HCT116 (cell line): ENCODE measurements at regions not wholly inside any gene's neighbourhood (a gene's known extent, or its start where the extent isn't known, plus 50 kb on each side); places are given as distances from the start of the nearest gene placed in this dataset.

Experiments
- ATAC-seq: fragments of 200-7000 bp; cut with Tn5 transposase; 2 replicates; pipeline ENCODE4 v1.9.1; 2020; ENCODE audit warnings: mild to moderate bottlenecking, moderate library complexity
- BruUV-seq: library from RNA; stranded (reverse); fragments of 400-500 nt; replicated peaks from 2 replicates; lab custom pipeline; 2021; lab: Mats Ljungman, UMichigan
- CTCF ChIA-PET: fragments of 300-600 bp; sonication (Branson Sonifier 250); formaldehyde crosslinking; loops from one replicate; lab custom pipeline; 2021; ENCODE audit warnings: antibody characterized with exemption; lab: Charles Lee
- POLR2A ChIA-PET: fragments of 300-600, 350-600 bp; sonication (Branson Sonifier 250); formaldehyde crosslinking; loops from one replicate; lab custom pipeline; 2021; ENCODE audit warnings: antibody characterized with exemption; lab: Charles Lee
- RAD21 ChIA-PET, 2 experiments: fragments of 300-600 bp; sonication (Branson Sonifier 250); formaldehyde crosslinking; loops; one replicate each; lab custom pipeline; 2023; ENCODE audit warnings: low total read pairs in 2 of 2; ENCODE audit not compliant: uncharacterized antibody in 2 of 2, unreplicated experiment in 2 of 2, low non-redundant PET in 1 of 2; lab: Charles Lee
- DNase-seq: peaks from one replicate; pipeline ENCODE4 v3.0.0-alpha.2; 2010; ENCODE audit warnings: low read depth, low spot score
- H2AFZ ChIP-seq: fragments of 200-600 bp; shearing (Covaris generic), sonication (generic); 2 replicates; pipeline ENCODE4 v1.6.1; 2017; ENCODE audit warnings: low read depth, mixed run types, mixed read lengths, antibody characterized with exemption, low read length; ENCODE audit not compliant: poor library complexity, severe bottlenecking
- H3K27ac ChIP-seq: 2 replicates; pipeline ENCODE4 v1.5.1; 2012; ENCODE audit warnings: low read depth, low read length
- H3K27me3 ChIP-seq: fragments of 200-600 bp; sonication (generic); 2 replicates; pipeline ENCODE4 v1.6.1; 2016; ENCODE audit warnings: mixed run types, low read length, mixed read lengths; ENCODE audit not compliant: insufficient read depth
- H3K36me3 ChIP-seq, 2 experiments: fragments of 200-500 bp in 1 of 2; fragments of 200-600 bp in 1 of 2; sonication (Bioruptor generic) in 1 of 2; sonication (generic) in 1 of 2; 2 replicates each; pipeline versions ENCODE4 v1.5.1 to v1.6.1; 2014 to 2016; ENCODE audit warnings: low read length in 2 of 2, inconsistent platforms in 1 of 2, mixed read lengths in 1 of 2, mixed run types in 1 of 2; ENCODE audit not compliant: insufficient read depth in 2 of 2, control insufficient read depth in 1 of 2
- H3K4me1 ChIP-seq, 2 experiments: fragments of 200-600 bp in 1 of 2; sonication (generic) in 1 of 2; 2 replicates each; pipeline versions ENCODE4 v1.5.1 to v1.6.1; 2012 to 2017; ENCODE audit warnings: low read length in 2 of 2, inconsistent platforms in 1 of 2, mild to moderate bottlenecking in 1 of 2, mixed read lengths in 1 of 2, mixed run types in 1 of 2, moderate library complexity in 1 of 2; ENCODE audit not compliant: insufficient read depth in 2 of 2, control insufficient read depth in 1 of 2
- H3K4me2 ChIP-seq: fragments of 200-600 bp; sonication (generic); 2 replicates; pipeline ENCODE4 v1.6.1; 2017; ENCODE audit warnings: mixed run types, low read length, mixed read lengths
- H3K4me3 ChIP-seq, 2 experiments: fragments of 200-600 bp in 1 of 2; sonication (generic) in 1 of 2; replicated peaks in 1 of 2; 2 replicates each; pipeline ENCODE4 v1.5.1; 2011 to 2016; ENCODE audit warnings: low read length in 2 of 2, control low read depth in 1 of 2, low read depth in 1 of 2, mild to moderate bottlenecking in 1 of 2, mixed read lengths in 1 of 2, mixed run types in 1 of 2
- H3K79me2 ChIP-seq: fragments of 200-600 bp; sonication (generic); 2 replicates; pipeline ENCODE4 v1.6.1; 2017; ENCODE audit warnings: mild to moderate bottlenecking, mixed run types, low read length, moderate library complexity, mixed read lengths; ENCODE audit not compliant: insufficient read depth
- H3K9ac ChIP-seq: fragments of 200-600 bp; sonication (generic); 2 replicates; pipeline ENCODE4 v1.6.1; 2016; ENCODE audit warnings: low read length, mixed read lengths
- H3K9me2 ChIP-seq: fragments of 200-600 bp; sonication (generic), shearing (Covaris generic); 2 replicates; pipeline ENCODE4 v1.6.1; 2017; ENCODE audit warnings: mixed run types, mild to moderate bottlenecking, moderate library complexity; ENCODE audit not compliant: insufficient read depth
- H3K9me3 ChIP-seq, 2 experiments: fragments of 200-500 bp in 1 of 2; fragments of 200-600 bp in 1 of 2; sonication (Bioruptor generic) in 1 of 2; sonication (generic) in 1 of 2; 2 replicates each; pipeline ENCODE4 v1.6.1; 2014 to 2017; ENCODE audit warnings: low read length in 2 of 2, mixed read lengths in 2 of 2, inconsistent platforms in 1 of 2, low read depth in 1 of 2, mild to moderate bottlenecking in 1 of 2, mixed run types in 1 of 2, moderate library complexity in 1 of 2; ENCODE audit not compliant: control insufficient read depth in 1 of 2, insufficient read depth in 1 of 2
- H4K20me1 ChIP-seq: fragments of 200-600 bp; sonication (generic), shearing (Covaris generic); 2 replicates; pipeline ENCODE4 v1.6.1; 2017; ENCODE audit warnings: mixed run types, mild to moderate bottlenecking, moderate library complexity; ENCODE audit not compliant: insufficient read depth
- CBX3 ChIP-seq: IDR thresholded peaks from 2 replicates; pipeline ENCODE4 v1.6.1; 2012; ENCODE audit warnings: low read depth
- CEBPB ChIP-seq: IDR thresholded peaks from 2 replicates; pipeline ENCODE4 v1.6.1; 2012; ENCODE audit warnings: low read depth
- EZH2 ChIP-seq: fragments of 200-600 bp; sonication (generic); IDR thresholded peaks from 2 replicates; pipeline ENCODE4 v1.6.1; 2017; ENCODE audit warnings: antibody characterized with exemption, mixed run types
- JUND ChIP-seq: IDR thresholded peaks from 2 replicates; pipeline ENCODE4 v1.6.1; 2012
- SP1 ChIP-seq: IDR thresholded peaks from 2 replicates; pipeline ENCODE4 v1.6.1; 2012; ENCODE audit warnings: low read depth
- TCF7L2 ChIP-seq: IDR thresholded peaks from 2 replicates; pipeline ENCODE4 v1.7.0; 2011; ENCODE audit warnings: borderline replicate concordance, inconsistent platforms; ENCODE audit not compliant: insufficient read depth, insufficient read length; ENCODE audit errors: extremely low read depth
- intact Hi-C: fragments of 100-400 bp; cut with micrococcal nuclease; formaldehyde crosslinking; loops from 2 replicates; pipeline ENCODE4 v1.10.0; 2022
- TF ChIP-seq, protein P1 (sequence below): IDR thresholded peaks from 2 replicates; pipeline ENCODE4 v1.6.1; 2012; ENCODE audit warnings: low read depth
- TF ChIP-seq, protein P2 (sequence below): IDR thresholded peaks from 2 replicates; pipeline ENCODE4 v1.6.1; 2012

DNA sequence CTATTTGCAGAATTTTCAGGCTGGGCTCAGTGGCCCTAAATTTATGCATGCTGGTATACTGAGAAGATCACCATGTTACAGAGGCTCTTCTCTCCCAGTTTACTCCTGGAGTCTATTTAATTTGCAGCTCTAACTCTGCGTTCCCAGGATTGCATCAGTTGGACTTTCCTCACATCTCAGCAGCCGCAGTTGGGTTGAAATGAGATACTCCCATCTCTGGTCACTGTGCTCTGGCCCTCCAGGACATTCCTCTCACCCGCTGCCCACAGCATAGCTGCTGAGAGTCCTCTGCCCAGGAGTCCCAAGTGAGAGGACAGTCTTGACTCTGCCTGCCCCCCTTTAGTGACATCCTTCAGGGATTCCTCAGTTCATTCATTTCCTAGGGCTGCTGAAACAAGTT, 150.9 kb downstream of the LACC1 start:
- Histone ChIP-seq H3K36me3 (no peaks in the 10 kb centered on the region), H3K9ac (no peak overlapping the region), H4K20me1 (no peaks in the 10 kb centered on the region), H3K4me3 (no peak overlapping the region), H3K27me3 (no peaks in the 10 kb centered on the region), H3K9me2 (no peaks in the 10 kb centered on the region), H2AFZ (no peak overlapping the region), H3K4me1 (no peaks in the 10 kb centered on the region), H3K79me2 (no peaks in the 10 kb centered on the region), H3K27ac (no peak overlapping the region), H3K4me2 (no peak overlapping the region), H3K9me3 (no peaks in the 10 kb centered on the region)
- no TSS peak for BruUV-seq
- ChIA-PET CTCF (no interaction called here), RAD21 (no interaction called here), POLR2A (no interaction called here)
- intact Hi-C loops, result no loop called here
- ATAC-seq (no peak), DNase-seq (no peak)
- TF ChIP-seq, protein P1, sequence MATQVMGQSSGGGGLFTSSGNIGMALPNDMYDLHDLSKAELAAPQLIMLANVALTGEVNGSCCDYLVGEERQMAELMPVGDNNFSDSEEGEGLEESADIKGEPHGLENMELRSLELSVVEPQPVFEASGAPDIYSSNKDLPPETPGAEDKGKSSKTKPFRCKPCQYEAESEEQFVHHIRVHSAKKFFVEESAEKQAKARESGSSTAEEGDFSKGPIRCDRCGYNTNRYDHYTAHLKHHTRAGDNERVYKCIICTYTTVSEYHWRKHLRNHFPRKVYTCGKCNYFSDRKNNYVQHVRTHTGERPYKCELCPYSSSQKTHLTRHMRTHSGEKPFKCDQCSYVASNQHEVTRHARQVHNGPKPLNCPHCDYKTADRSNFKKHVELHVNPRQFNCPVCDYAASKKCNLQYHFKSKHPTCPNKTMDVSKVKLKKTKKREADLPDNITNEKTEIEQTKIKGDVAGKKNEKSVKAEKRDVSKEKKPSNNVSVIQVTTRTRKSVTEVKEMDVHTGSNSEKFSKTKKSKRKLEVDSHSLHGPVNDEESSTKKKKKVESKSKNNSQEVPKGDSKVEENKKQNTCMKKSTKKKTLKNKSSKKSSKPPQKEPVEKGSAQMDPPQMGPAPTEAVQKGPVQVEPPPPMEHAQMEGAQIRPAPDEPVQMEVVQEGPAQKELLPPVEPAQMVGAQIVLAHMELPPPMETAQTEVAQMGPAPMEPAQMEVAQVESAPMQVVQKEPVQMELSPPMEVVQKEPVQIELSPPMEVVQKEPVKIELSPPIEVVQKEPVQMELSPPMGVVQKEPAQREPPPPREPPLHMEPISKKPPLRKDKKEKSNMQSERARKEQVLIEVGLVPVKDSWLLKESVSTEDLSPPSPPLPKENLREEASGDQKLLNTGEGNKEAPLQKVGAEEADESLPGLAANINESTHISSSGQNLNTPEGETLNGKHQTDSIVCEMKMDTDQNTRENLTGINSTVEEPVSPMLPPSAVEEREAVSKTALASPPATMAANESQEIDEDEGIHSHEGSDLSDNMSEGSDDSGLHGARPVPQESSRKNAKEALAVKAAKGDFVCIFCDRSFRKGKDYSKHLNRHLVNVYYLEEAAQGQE, result no peak
- TF ChIP-seq JUND (no peak), CBX3 (no peak), CEBPB (no peak), SP1 (no peak), EZH2 (no peak), TCF7L2 (no peak)
- TF ChIP-seq, protein P2, sequence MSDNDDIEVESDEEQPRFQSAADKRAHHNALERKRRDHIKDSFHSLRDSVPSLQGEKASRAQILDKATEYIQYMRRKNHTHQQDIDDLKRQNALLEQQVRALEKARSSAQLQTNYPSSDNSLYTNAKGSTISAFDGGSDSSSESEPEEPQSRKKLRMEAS, result no peak
